GM12864 (cell line): ENCODE measurements at regions not wholly inside any gene's neighbourhood (a gene's known extent, or its start where the extent isn't known, plus 50 kb on each side); places are given as distances from the start of the nearest gene placed in this dataset.
"Not testable (repeated sequence)": the region's sequence is repeated elsewhere in the genome, so short reads cannot be mapped to it uniquely, and the experiment has no call there.

Experiments used
- DNase-seq: peaks from one replicate; pipeline ENCODE4 v3.0.0-alpha.2; 2011; ENCODE audit warnings: low read depth
- H3K4me3 ChIP-seq: 2 replicates; pipeline ENCODE4 v1.5.1; 2011; ENCODE audit warnings: mild to moderate bottlenecking, low read depth, low read length, control low read depth
- TF ChIP-seq, protein P1 (sequence below): IDR thresholded peaks from 2 replicates; pipeline ENCODE4 v1.5.1; 2011; ENCODE audit warnings: low read depth, mild to moderate bottlenecking, moderate library complexity, low read length, control low read depth, inconsistent platforms; ENCODE audit errors: missing control alignments

DNA sequence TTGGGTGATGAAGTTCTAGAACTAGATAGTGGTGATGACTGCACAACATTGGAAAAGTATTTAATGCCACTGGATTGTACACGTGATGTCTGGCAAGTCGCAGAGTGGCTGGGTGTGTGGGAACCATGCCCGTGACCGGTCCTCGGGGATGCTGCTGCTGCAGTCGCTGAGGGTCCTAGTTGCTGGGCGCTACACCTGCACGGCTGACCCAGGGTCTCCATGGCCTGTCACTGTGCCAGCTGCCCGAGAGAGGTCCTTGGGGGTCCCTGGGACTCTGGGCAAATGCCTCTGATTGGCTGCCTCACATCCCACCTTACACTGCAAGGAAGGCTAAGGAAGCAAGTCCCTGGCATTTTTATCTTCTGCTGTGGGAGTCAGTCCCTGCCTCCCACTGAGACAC is 109.1 kb upstream of the PABPC3 start:
- no peak overlapping the region for H3K4me3 ChIP-seq
- no peak for DNase-seq
- TF ChIP-seq, protein P1, sequence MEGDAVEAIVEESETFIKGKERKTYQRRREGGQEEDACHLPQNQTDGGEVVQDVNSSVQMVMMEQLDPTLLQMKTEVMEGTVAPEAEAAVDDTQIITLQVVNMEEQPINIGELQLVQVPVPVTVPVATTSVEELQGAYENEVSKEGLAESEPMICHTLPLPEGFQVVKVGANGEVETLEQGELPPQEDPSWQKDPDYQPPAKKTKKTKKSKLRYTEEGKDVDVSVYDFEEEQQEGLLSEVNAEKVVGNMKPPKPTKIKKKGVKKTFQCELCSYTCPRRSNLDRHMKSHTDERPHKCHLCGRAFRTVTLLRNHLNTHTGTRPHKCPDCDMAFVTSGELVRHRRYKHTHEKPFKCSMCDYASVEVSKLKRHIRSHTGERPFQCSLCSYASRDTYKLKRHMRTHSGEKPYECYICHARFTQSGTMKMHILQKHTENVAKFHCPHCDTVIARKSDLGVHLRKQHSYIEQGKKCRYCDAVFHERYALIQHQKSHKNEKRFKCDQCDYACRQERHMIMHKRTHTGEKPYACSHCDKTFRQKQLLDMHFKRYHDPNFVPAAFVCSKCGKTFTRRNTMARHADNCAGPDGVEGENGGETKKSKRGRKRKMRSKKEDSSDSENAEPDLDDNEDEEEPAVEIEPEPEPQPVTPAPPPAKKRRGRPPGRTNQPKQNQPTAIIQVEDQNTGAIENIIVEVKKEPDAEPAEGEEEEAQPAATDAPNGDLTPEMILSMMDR: no peak

DNA sequence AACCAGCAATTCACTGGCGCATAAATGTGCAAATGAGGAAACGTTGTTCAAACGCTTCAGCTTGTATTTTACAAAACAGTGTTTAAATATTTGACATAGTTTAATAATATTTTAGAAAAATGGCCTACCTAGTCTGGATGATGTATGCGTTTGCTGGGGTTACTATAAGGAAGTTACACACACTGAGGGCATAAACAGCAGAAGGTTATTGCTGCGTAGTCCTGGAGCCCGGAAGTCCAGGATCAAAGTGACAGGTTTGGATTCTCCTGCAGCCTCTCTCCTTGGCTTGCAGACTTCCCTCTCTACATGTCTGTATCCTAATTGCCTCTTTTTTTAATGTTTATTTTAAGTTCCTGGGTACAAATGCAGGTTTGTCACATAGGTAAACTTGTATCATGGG is 106.0 kb upstream of the PABPC3 start:
- DNase-seq, H3K4me3 ChIP-seq: not testable (repeated sequence)

DNA sequence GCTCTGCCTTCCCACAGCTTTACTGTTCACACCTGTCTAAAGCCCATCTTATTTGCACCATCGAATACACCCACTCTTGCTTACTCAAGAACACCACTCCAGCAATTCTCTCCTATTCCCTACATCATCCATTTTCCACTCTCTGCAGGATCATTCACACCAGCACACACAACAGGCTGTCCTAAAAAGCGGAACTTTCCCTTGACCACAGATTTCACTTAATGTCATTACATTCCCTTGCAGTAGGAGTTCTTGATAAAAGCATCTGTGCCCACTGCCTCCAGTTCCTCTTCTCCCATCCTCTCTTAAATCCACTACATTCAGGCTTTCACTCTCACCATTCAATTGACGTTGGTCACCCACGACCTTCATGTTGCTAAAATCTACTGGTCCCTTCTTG is 103.0 kb upstream of the PABPC3 start:
- H3K4me3 ChIP-seq, DNase-seq: not testable (repeated sequence)

DNA sequence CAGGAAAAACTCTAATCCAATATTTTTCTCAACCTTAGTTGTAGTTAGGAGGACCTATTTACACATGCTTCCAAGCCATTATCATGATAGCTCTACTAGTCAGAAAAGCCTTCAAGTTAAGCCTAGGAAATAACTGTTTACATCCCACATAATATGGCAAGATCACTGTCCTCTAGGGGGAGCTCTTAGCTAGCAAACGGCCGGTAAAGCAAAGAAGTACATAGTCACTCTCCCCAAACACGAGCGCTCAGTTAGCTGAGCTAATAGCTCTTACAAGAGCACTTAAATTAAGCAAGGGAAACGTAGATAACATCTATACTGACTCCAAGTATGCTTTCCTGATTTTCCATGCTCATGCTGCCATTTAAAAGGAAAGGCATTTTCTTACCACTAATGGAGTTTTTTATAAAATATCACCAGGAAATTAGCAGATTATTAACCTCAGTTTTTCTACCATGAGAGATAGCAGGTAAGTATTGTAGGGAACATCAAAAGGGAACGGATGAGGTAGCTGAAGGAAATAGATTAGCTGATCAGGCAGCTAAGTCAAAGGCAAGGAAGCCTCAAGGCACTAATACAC is 100.6 kb upstream of the PABPC3 start:
- peak; percentile 52 for DNase-seq
- TF ChIP-seq, protein P1: peak; percentile 80
- H3K4me3 ChIP-seq: no peak overlapping the region

DNA sequence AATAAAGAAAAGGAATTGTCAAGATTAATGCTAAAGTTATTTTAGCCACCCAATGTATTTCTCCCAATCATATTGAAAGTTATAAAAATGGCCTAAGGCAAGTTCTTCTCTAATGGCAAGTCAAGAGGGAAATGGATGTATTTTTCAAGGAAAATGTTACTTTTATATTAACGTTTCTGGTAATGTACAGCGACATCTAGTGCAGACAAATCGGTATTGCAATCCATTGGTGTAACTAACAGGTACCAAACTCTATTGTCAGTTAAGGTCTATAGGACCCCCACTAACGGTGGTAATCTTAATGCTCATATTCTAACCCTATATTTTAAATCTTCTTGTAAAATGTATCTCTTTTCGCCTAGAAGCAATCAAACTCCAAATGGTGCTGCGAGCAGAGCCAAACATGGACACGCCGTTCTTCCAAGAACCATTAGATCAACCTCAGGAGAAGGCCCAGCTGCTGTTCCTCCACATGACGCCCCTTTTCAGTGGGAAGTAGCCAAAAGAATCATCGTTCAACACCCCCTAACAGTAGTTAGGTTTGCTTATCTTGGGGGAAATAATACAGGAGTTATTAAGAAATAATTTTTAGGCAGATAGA is 98.5 kb upstream of the PABPC3 start:
- no peak overlapping the region for H3K4me3 ChIP-seq
- TF ChIP-seq, protein P1: peak; percentile 71
- DNase-seq: no peak

DNA sequence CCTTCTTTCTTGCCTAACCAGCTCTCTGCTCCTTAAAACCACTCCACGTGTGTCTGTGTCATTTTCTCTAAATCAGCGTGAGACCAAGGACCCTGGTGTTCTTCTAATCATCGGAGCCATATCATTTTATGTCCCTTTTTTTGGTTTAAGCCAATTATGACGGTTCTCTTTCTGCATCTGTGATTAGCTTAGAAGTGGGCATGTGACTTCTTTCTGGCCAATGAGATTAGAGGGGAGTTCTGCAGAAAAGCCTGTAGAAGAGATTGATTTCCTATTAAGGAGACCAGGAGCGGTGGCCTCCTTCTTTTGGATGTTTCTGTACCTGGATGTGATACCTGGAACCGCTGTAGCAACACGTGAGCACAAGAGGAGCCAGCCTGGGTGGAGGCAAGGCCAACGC is 97.5 kb upstream of the PABPC3 start:
- no peak for DNase-seq
- TF ChIP-seq, protein P1: no peak
- H3K4me3 ChIP-seq: no peak overlapping the region

DNA sequence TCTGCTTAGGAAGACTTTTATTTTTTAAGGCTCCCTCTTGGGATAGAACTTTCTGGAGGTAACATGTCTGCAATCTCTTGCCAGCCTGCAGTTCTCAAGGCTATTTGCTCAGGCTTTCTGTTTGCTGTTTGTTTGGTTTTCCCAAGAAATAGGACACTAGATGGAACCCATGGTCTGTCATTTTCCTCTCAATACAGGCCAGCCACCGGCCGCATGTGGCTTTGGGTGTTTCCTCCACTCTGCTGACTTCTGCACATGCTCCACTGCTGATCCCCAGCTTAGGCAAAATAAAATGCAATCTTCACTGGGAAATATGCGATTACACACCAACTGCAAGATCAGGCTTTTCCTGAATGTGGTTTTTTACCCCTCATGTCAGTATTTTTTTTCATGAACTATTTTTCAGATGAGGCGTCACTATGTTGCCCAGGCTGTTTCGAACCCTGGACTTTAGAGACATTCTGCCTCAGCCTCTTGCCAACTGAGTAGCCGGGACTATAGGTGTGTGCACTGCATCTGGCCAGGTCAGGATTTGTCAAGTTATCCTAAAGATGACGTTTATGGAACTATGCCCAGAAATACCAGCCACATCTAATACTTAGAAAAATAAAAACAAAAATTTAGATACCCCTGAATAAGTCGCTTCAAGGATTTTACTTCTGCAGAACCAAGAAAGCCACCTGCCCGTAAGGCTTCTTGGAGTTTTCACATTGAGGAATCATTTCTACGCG is 94.3 kb upstream of the PABPC3 start:
- TF ChIP-seq, protein P1: no peak
- H3K4me3 ChIP-seq: no peak overlapping the region
- DNase-seq: no peak

DNA sequence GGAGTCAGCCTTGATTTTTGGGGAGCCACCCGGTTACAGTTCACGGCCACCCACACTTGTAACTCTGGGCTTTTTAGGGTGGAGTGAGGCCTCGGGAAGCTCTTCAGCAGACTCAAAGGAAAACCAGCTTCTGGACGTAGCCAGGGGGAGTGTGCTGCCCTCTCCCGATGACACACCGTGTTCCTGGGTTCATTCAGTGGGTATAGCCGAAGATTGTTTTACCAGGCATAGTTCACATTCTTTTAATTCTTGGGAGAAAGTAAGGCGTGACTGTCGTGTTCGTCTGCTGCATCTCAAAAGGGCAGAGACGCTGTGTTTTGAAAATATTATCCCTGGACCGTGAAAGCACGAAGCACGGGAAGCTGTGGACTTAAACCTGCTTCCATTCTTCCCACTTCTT is 93.6 kb upstream of the PABPC3 start:
- H3K4me3 ChIP-seq, DNase-seq: not testable (repeated sequence)

DNA sequence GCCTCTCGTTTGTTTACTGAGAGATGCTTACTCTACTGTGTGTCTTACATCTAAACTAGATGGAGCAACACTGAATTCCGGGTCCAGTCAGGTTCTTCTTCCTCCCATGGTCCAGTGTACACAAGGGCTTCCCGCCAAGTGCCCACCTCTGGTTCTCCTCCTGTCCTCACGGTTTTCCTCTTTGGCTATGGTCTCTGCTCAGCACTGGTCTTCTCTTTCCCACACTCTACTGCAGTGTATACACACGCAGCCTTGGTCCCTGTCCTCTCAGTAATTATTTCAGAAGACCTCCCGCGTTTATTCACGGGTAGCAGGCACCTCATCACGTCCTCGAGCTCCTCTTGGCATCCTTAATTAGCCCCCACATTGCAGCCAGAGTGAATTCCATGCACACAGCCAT is 91.4 kb upstream of the PABPC3 start:
- DNase-seq: not testable (repeated sequence)

DNA sequence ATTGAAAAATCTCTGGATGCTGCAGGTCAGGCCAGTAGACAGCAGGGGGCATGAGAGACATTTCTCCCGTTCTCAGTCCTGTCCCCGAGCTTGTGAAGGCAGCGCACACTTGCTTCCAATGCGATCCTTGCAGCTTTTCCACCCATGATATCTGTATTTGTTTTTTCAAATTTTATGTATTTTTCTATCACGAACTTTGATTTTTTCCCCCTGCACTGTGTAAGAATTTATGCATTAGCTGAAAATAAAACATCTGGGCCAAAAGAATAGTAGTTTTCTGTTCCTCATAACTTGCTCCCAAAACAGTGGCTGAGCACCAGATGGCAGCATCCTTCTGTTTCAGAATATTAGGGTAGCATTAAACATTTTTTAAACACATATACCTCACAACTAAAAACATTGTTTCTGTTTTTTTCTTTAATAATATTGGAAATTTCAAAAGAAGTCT is 90.9 kb upstream of the PABPC3 start:
- H3K4me3 ChIP-seq, DNase-seq: not testable (repeated sequence)

More for the DNA sequence above, 91.4 kb upstream of the PABPC3 start:
- H3K4me3 ChIP-seq: not testable (repeated sequence)

DNA sequence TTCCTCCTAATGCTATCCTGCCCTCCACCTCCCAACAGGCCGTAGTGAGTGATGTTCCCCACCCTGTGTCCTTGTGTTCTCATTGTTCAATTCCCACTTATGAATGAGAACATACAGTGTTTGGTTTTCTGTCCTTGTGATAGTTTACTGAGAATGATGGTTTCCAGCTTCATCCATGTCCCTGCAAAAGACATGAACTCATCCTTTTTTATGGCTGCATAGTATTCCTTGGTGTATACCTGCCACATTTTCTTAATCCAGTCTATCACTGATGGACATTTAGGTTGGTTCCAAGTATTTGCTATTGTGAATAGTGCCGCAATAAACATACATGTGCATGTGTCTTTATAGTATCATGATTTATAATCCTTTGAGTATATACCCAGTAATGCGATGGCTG is 88.5 kb upstream of the PABPC3 start:
- not testable (repeated sequence) for DNase-seq, H3K4me3 ChIP-seq

DNA sequence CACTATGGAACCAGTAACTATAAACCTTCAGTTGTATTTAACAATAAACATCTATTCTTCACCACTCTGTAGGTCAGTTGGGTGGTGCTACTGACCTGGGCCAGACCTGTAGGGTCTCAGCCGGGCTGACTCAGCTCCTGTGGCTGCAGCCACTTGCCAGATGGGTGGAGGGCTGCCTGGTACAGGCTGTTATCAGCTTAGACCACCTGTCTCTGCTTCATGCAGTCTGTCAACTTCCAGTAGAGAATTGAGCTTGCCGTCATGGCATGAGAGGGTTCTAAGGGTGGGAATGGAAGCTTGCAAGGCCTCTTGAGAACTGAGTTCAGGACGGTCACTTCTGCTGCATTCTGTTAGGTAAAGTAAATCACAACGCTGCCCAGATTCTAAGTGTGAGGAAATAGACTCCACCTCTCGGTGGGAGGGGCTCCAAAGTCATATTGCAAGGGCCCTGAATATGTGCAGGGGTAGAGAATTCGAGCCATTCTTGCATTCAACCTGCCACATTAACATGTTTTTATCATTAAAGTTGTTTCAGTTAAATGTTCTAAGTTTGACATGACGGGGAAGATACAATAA is 81.5 kb upstream of the PABPC3 start:
- DNase-seq, H3K4me3 ChIP-seq: not testable (repeated sequence)
